Occipital lobe (tissue), 1 donor: ENCODE measurements at regions not wholly inside any gene's neighbourhood (a gene's known extent, or its start where the extent isn't known, plus 50 kb on each side); places are given as distances from the start of the nearest gene placed in this dataset.

Experiments used
- DNase-seq: peaks from one replicate; lab custom pipeline; 2025; lab: John Stamatoyannopoulos, UW

- no peak for DNase-seq
Measured at GRCh38 chr18:64639536-64639935, 490.6 kb upstream of the LINC00305 start.

DNA sequence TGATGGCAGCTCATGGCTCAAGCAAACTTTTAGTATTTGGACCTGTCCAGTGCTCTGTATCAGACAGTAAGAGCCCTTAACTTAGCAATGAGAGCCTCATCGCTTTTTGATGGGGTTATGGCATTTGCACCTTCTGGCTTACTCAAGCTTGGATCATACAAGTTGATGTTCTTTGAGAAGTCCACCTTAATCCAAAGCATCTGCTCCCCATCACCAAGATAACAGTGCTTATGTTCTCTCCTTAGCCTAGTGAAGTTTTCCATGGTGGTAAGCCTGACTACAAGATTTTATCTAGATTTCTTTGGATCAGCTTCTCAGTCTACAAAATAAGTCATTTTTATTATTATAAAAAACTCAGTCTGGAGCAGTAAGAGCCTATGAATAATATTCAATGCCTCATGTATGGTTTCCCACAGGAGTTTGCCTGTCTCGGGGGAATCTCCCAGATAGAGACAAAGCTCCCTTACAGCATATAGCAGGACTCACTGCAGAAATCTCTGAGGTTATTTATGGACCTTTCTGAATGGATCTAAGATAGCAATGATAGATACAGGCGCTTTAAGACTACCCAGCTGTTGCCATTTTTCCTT lies 472.2 kb upstream of the LINC00305 start:
- DNase-seq = no peak

DNA sequence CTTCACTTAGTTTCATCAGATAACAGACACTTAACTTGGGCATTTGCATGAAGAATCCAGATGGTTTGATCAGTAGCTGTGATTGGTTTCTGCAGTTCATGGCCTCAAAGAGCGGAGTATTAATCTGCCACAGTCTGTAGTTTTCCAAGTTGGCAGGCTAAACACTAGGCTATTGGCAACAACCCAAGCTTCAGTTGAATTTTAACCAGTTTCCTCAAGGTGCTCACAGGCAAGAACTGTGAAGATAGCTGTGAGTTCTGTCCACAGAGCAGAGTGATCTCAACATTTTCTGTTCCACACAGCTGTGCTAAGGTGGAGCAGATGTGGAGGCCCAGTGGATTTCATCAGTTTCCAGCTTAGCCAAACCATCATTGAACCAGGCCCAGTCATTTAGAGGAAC lies 469.5 kb upstream of the LINC00305 start:
- no peak for DNase-seq

DNA sequence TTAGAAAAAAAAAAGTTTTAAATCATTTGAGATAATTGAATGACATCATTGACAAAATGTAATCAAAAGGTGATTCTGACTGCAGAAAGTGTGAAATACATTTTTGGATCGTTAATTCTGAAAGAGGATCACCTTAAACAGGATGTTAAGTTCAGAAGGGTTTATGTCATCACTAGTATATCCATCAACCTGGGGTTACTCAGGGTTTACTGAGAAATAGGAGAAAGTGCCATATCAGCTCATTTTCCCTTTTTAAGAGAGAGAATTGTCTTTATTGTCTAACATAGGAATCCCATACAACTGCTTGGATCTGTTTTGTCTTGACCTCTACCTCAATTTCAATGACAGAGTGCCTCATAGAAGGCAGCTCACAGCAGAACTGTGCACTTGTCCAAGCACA lies 466.1 kb upstream of the LINC00305 start:
- no peak for DNase-seq

GRCh38 chr18:64614446-64614845 lies 465.6 kb upstream of the LINC00305 start:
- no peak for DNase-seq

- no peak for DNase-seq
Measured at GRCh38 chr18:64592246-64592645, 443.4 kb upstream of the LINC00305 start.

- DNase-seq = no peak
Measured at GRCh38 chr18:64589000-64589399, 440.1 kb upstream of the LINC00305 start.

GRCh38 chr18:64566456-64566855 lies 417.6 kb upstream of the LINC00305 start:
- no peak for DNase-seq

GRCh38 chr18:64562651-64563050 lies 413.8 kb upstream of the LINC00305 start:
- DNase-seq = no peak

- DNase-seq = no peak
Measured at GRCh38 chr18:64546451-64546850, 397.6 kb upstream of the LINC00305 start.

DNA sequence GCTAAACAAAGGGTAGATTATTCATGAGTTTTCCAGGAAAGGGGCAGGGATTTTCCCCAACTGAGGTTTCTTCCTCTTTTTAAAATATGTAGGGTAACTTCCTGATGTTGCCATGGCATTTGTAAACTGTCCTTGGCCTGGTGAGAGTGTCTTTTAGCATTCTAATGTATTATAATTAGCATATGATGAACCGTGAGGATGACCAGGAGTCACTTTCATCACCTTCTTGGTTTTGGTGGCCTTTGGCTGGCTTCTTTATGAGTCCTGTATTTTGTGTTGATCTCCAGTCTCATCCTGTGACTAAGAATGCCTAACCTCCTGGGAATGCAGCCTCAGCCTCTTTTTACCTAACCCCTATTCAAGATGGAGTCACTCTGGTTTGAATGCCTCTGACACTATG lies 391.0 kb upstream of the LINC00305 start:
- no peak for DNase-seq

- DNase-seq = no peak
Measured at GRCh38 chr18:64528646-64529045, 379.8 kb upstream of the LINC00305 start.

DNA sequence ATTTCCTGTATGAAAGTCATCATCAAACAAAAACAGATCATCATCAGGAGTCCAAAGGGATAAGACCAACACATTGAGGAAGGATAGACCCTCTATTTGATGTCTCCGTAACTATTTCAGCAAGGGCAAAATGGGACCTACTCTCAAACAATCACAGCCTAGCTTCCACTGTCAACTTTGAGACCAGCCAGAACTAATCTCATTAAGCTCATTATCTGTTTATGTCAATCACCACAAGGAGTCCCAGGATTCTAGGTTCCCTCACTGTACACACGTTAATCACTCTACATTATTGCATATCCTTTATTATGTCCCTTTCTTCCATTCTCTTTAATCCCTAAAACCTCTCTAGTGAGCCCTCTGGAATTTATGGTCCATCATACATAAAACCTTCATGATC lies 370.3 kb upstream of the LINC00305 start:
- no peak for DNase-seq

DNA sequence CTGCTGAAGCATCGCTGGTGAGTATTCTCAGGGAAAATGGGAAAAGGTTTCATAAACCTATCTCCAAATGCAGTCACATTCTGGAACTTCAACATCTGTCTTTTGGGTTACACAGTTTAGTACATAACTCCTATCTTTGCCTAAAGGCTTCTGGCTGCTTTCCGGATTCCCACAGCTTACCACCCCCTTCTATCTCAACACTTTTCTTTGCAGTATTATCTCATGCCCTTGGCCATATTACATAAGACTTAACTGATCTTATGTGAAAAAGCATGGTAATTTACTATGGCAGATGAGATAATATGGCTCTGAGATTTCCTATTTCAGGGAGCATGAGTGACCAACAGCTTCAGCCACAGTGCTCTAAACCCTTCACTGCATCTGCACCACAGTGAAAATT lies 369.3 kb upstream of the LINC00305 start:
- no peak for DNase-seq

DNA sequence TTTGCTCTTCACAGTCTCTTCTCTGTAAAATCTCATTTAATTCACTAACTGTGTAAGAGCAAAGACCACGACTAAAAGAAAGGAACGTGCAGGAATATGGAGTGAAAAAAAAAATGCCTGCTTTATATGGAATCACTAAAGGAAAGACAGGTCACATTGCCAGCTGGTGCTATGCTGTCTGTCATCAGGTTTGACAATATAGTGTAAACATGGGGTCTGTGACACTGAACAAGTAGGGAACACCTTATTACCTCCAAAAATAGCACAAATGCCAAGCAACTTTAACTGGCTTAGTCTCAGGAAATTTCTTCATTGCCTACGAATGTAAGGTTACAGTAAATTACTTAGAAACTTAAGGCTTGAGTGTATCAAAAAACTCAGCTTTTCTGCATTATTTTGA lies 364.5 kb upstream of the LINC00305 start:
- no peak for DNase-seq

- no peak for DNase-seq
Measured at GRCh38 chr18:64490207-64490606, 341.3 kb upstream of the LINC00305 start.

- DNase-seq = no peak
Measured at GRCh38 chr18:64488698-64489097, 339.8 kb upstream of the LINC00305 start.

- no peak for DNase-seq
Measured at GRCh38 chr18:64474773-64475172, 325.9 kb upstream of the LINC00305 start.

- DNase-seq = no peak
Measured at GRCh38 chr18:64474255-64474654, 325.4 kb upstream of the LINC00305 start.

- DNase-seq = no peak
Measured at GRCh38 chr18:64449434-64449833, 300.5 kb upstream of the LINC00305 start.

- DNase-seq = no peak
Measured at GRCh38 chr18:64444819-64445218, 295.9 kb upstream of the LINC00305 start.

DNA sequence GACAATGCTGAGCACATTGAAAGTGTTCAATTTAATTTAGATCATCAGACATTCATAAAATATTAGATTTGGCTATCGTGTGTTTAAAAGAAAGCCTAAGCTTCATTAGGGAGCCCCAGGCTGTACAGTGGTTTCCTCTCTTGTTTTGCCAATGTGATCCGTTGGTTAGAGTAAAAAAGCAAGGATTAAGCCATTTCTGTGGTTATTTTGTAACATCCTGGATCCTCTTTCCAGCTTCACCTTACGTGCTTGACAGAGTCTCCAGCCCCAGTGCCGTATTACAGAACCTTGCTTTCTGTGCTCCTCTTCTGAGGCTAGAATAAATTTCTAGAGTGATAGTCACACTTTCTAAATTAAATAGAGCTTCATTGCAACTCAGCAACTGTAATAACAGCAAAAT lies 289.3 kb upstream of the LINC00305 start:
- no peak for DNase-seq

- DNase-seq = no peak
Measured at GRCh38 chr18:64436111-64436510, 287.2 kb upstream of the LINC00305 start.

DNA sequence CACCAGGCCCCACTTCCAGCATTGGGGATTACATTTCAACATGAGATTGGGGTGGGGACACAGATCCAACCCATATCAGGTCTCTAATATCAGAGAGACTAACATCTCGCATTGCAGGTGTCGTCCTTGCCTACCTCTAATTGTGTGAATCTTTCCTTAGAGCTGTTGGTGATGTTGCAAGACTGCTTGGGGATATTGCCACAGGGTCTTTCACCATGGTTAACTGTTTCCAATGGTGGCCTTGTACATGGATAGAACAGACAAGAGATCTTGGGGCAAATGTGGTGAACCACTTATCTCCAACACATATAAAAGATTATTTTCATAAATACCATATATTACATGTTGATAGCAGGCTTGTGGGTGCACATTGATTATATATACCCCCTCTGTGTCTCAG lies 270.3 kb upstream of the LINC00305 start:
- DNase-seq = no peak
